DOHH2 (cell line): ENCODE measurements at regions not wholly inside any gene's neighbourhood (a gene's known extent, or its start where the extent isn't known, plus 50 kb on each side); places are given as distances from the start of the nearest gene placed in this dataset.

ENCODE experiments used
- H3F3A ChIP-seq: fragments of 200-600 bp; sonication (generic), shearing (Covaris generic); 2 replicates; pipeline ENCODE4 v1.6.0; 2016; ENCODE audit warnings: antibody characterized with exemption, mild to moderate bottlenecking; ENCODE audit not compliant: control insufficient read depth, insufficient read depth
- H3K27ac ChIP-seq: fragments of 200-600 bp; sonication (generic); 2 replicates; pipeline ENCODE4 v1.5.1; 2014; ENCODE audit warnings: low read depth, mild to moderate bottlenecking, low read length, moderate library complexity
- H3K27me3 ChIP-seq: fragments of 200-600 bp; sonication (generic); 2 replicates; pipeline ENCODE4 v1.6.1; 2014; ENCODE audit warnings: mild to moderate bottlenecking, low read length, mixed read lengths; ENCODE audit not compliant: control insufficient read depth
- H3K36me3 ChIP-seq: fragments of 200-600 bp; sonication (generic); 2 replicates; pipeline ENCODE4 v1.6.1; 2014; ENCODE audit warnings: mild to moderate bottlenecking, low read length, moderate library complexity, mixed read lengths; ENCODE audit not compliant: control insufficient read depth
- H3K4me1 ChIP-seq: fragments of 200-600 bp; sonication (generic); 2 replicates; pipeline ENCODE4 v1.6.1; 2014; ENCODE audit warnings: mild to moderate bottlenecking, low read length, mixed read lengths; ENCODE audit not compliant: control insufficient read depth
- H3K4me2 ChIP-seq: fragments of 200-600 bp; sonication (generic); 2 replicates; pipeline ENCODE4 v1.6.0; 2014; ENCODE audit warnings: mild to moderate bottlenecking, low read length, moderate library complexity
- H3K4me3 ChIP-seq: fragments of 200-600 bp; sonication (generic); 2 replicates; pipeline ENCODE4 v1.5.1; 2014; ENCODE audit warnings: mild to moderate bottlenecking, low read length, mixed read lengths
- H3K79me2 ChIP-seq: fragments of 200-600 bp; sonication (generic); 2 replicates; pipeline ENCODE4 v1.6.1; 2014; ENCODE audit warnings: mild to moderate bottlenecking, low read length, mixed read lengths; ENCODE audit not compliant: control insufficient read depth
- H3K9me2 ChIP-seq: fragments of 200-600 bp; sonication (generic); replicated peaks from 2 replicates; pipeline ENCODE4 v1.6.1; 2014; ENCODE audit warnings: mild to moderate bottlenecking, low read length, mixed read lengths; ENCODE audit not compliant: control insufficient read depth
- H3K9me3 ChIP-seq: fragments of 200-600 bp; sonication (generic); 2 replicates; pipeline ENCODE4 v1.6.1; 2014; ENCODE audit warnings: antibody characterized with exemption, low read length, mixed read lengths; ENCODE audit not compliant: control insufficient read depth, insufficient read depth
- H4K20me1 ChIP-seq: fragments of 200-600 bp; sonication (generic); 2 replicates; pipeline ENCODE4 v1.6.0; 2014; ENCODE audit warnings: low read depth, mild to moderate bottlenecking, antibody characterized with exemption, low read length, moderate library complexity; ENCODE audit not compliant: control insufficient read depth, insufficient read depth
- EZH2phosphoT487 ChIP-seq: fragments of 200-600 bp; sonication (generic); IDR thresholded peaks from 2 replicates; pipeline ENCODE4 v1.6.1; 2017; ENCODE audit warnings: borderline replicate concordance, mild to moderate bottlenecking, antibody characterized with exemption, low read length, moderate library complexity, mixed read lengths
- TF ChIP-seq, protein P1 (sequence below): fragments of 200-600 bp; sonication (generic); IDR thresholded peaks from one replicate; pipeline ENCODE4 v1.5.1; 2014; ENCODE audit warnings: antibody characterized with exemption, mild to moderate bottlenecking, low read depth, low read length; ENCODE audit not compliant: poor library complexity, severe bottlenecking

DNA sequence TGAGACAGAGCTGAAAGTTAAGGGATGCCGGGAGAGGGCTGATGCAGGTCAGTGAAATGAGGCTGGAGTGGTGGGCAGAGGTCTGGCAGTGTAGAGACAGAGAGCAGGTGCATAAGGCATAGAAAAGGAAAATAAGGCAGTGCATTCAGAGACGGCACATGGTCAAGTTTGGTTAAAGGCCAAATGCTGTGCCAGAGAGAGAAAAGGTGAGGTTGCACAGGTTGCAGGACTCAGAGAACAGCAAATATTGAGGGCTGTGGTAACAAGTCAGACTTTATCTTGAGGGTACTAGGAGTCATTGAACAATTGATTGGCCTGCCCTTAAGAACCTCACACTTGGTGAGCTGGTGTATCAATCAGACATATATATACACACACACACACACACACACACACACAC is 102.9 kb upstream of the TSHZ2 start:
- TF ChIP-seq, protein P1, sequence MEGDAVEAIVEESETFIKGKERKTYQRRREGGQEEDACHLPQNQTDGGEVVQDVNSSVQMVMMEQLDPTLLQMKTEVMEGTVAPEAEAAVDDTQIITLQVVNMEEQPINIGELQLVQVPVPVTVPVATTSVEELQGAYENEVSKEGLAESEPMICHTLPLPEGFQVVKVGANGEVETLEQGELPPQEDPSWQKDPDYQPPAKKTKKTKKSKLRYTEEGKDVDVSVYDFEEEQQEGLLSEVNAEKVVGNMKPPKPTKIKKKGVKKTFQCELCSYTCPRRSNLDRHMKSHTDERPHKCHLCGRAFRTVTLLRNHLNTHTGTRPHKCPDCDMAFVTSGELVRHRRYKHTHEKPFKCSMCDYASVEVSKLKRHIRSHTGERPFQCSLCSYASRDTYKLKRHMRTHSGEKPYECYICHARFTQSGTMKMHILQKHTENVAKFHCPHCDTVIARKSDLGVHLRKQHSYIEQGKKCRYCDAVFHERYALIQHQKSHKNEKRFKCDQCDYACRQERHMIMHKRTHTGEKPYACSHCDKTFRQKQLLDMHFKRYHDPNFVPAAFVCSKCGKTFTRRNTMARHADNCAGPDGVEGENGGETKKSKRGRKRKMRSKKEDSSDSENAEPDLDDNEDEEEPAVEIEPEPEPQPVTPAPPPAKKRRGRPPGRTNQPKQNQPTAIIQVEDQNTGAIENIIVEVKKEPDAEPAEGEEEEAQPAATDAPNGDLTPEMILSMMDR = no peak
- no peak for TF ChIP-seq EZH2phosphoT487
- H4K20me1 ChIP-seq = no peaks in the 10 kb centered on the region
- no peaks in the 10 kb centered on the region for H3K4me1 ChIP-seq

GRCh38 chr20:52867305-52867704 is 104.9 kb upstream of the TSHZ2 start:
- no peak for TF ChIP-seq EZH2phosphoT487
- TF ChIP-seq, protein P1 = no peak
- H3K9me2 ChIP-seq = no peaks in the 10 kb centered on the region
- H3K4me1 ChIP-seq = no peaks in the 10 kb centered on the region
- H3K79me2 ChIP-seq = no peaks in the 10 kb centered on the region
- no peaks in the 10 kb centered on the region for H3K27me3 ChIP-seq
- no peak overlapping the region for H3K27ac ChIP-seq
- H3K4me2 ChIP-seq = no peak overlapping the region
- H3K36me3 ChIP-seq = no peaks in the 10 kb centered on the region
- no peak overlapping the region for H3K4me3 ChIP-seq
- H4K20me1 ChIP-seq = no peaks in the 10 kb centered on the region
- no peaks in the 10 kb centered on the region for H3K9me3 ChIP-seq
- no peaks in the 10 kb centered on the region for H3F3A ChIP-seq

More for the DNA sequence above, 102.9 kb upstream of the TSHZ2 start:
- no peak overlapping the region for H3K27ac ChIP-seq
- no peaks in the 10 kb centered on the region for H3K9me2 ChIP-seq
- H3K9me3 ChIP-seq = no peaks in the 10 kb centered on the region
- H3K79me2 ChIP-seq = no peaks in the 10 kb centered on the region
- H3F3A ChIP-seq = no peaks in the 10 kb centered on the region
- H3K4me2 ChIP-seq = no peak overlapping the region
- no peak overlapping the region for H3K4me3 ChIP-seq
- no peaks in the 10 kb centered on the region for H3K36me3 ChIP-seq
- H3K27me3 ChIP-seq = no peaks in the 10 kb centered on the region

GRCh38 chr20:52864916-52865605 is 107.1 kb upstream of the TSHZ2 start:
- H3K36me3 ChIP-seq = no peaks in the 10 kb centered on the region
- no peaks in the 10 kb centered on the region for H3K9me3 ChIP-seq
- no peaks in the 10 kb centered on the region for H3F3A ChIP-seq
- no peak overlapping the region for H3K4me3 ChIP-seq
- TF ChIP-seq, protein P1 = no peak
- no peak for TF ChIP-seq EZH2phosphoT487
- H3K79me2 ChIP-seq = no peaks in the 10 kb centered on the region
- H3K27ac ChIP-seq = no peak overlapping the region
- no peak overlapping the region for H3K4me2 ChIP-seq
- H3K4me1 ChIP-seq = no peaks in the 10 kb centered on the region
- H3K9me2 ChIP-seq = no peaks in the 10 kb centered on the region
- no peaks in the 10 kb centered on the region for H4K20me1 ChIP-seq
- H3K27me3 ChIP-seq = no peaks in the 10 kb centered on the region
